CD4-positive, alpha-beta T cell treated with Interferon alpha-2 for 1 hour (primary cell): ENCODE measurements at regions not wholly inside any gene's neighbourhood (a gene's known extent, or its start where the extent isn't known, plus 50 kb on each side); places are given as distances from the start of the nearest gene placed in this dataset.

ENCODE experiments used
- DNase-seq, 2 donors: peaks; one replicate each; pipeline ENCODE4 v3.0.0-alpha.2; 2020 to 2022

DNA sequence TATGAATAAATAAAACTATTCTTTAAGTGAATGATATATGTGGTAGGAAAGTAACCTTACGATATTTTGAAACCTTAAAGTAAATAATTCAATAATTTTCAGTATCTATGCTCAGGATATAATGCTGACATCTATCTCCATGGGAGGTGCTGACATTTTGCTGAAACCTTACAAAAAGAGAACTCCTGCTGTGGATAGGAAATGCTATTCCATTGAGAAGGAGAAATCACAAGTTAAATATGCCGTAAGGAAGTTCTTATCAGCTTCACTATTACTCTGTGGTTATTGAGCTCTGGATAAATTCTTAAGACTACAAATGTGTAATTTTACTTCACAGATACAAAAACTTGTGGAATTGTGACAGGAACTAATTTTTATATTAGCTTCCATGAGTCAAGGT, 722.1 kb downstream of the TMTC2 start:
- no peak for DNase-seq

DNA sequence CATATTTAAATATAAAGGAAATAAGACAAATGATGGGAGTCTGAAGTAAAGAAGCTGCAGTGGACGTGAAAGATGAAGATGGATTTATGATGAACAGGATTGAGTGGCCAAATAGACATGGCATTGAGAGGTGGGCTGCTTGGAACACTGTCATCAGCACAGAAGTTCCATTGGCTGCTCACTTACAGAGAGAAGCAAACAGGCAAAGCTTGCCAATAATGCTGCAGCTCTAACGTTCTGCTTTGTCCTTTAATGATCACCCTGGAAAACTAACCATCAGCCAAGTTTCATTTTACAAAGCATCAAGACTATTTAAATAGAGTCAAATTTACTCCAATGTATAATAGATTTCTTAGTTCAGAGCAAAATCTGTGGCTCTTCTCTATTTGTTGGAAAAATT, 721.4 kb downstream of the TMTC2 start:
- no peak for DNase-seq

DNA sequence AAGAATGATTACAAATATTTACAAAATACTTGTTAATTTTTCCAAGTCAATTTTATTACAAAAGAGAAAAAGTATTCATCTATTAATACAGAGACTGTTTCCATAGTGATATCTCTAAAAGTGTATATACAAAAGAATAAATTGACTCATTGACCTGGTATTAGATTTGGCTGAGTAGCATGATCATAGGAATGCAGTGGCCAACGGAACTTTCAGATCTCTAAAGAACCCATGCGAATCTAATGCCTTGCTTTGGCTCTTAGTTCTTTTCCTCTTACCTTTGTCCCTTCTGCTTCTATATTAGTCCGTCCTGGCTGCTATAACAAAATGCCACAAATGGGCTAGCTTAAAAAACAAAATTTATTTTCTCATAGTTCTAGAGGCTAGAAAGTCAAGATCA, 717.8 kb downstream of the TMTC2 start:
- no peak for DNase-seq

- no peak for DNase-seq
Observed at GRCh38 chr12:83390186-83390585, 703.5 kb downstream of the TMTC2 start.

DNA sequence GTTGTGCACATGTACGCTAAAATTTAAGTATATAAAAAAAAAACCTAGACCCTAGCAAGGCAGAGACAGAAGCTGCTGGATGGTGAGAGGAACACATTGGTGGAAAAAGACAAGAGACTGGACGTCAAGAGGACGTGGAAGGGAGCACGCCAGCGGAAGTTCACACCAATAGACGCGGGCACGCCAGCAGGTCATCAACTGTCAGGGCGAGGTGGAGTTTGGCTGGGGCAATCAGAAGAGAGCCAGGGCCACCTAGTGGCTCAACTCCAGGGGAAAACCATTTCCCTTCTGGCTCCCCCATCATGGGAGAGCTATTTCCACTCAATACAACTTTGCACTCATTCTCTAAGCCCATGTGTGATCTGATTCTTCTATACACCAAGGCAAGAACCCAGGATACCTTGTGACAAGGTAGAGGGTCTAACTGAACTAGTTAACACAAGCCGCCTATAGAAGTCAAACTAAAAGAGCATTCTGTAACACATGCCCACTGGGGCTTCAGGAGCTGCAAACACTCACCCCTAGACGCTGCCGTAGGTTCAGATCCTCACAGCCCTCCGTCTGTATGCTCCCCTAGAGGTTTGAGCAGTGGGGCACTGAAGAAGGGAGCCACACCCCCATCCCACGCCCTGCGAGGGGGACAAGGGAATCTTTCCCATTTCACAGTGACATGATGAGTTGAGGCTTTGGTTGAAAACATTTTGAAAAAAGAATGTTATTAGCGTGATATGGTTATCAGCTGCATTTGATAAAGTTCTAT, 702.7 kb downstream of the TMTC2 start:
- DNase-seq = no peak

- DNase-seq = no peak
Observed at GRCh38 chr12:83388551-83388950, 701.8 kb downstream of the TMTC2 start.

DNA sequence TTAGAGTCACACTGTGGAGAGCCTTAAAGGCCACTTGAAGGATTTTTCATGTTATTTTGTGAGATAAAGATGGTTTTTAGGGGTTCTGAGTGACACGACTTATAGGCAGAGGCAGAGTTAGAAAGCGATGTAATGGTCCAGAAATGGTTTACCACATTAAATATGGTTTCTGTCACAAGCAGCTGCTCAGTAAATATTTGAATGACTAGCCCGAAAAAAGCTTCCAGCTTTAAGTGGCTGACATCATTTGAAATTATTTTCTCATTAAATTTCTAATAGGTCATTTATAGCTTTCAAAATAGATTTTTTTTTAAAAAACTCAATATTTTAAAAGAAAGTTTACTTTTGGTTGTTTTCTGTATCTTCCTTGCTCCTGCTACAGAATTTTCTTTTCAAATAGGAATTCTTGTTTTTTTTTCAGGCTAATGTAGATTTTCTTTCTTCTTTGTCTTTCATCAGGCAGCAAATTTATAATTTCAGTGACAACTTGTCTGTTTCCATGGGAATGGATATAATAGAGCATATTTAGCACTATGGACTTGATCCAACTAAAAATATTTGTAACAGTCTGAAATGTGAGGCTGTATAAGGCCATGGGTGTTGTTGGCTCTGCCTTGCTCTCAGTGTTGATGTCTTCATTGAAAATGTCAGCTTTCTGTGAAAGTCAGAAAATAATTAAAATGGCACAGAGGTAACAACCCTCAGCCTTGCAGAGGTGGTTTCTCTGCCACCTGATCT, 700.0 kb downstream of the TMTC2 start:
- no peak for DNase-seq

DNA sequence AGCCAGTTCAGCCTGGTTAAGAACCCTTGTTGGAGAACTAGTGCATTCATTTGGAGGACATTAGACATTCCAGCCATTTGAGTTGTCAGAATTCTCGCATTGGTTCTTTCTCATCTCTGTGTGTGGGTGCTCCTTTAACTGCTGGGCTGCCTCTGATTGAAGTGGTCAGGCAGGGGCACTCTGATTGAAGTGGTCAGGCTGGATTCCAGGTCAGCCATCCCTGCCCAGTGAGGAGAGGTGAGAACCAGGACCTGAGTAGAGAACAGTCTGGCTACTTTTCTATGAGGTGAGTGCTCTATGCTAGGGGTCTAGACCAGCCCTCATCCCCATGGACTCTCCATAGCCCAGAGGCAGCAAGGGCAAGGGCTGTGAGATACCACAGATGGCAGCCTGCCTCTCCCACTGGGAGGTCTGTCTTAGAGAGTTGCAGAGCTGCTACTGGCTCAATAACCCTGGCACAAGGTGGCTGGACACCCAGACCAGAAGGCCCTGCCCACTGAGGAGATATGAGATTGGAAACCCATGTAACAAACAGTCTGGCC, 691.6 kb downstream of the TMTC2 start:
- DNase-seq = no peak

DNA sequence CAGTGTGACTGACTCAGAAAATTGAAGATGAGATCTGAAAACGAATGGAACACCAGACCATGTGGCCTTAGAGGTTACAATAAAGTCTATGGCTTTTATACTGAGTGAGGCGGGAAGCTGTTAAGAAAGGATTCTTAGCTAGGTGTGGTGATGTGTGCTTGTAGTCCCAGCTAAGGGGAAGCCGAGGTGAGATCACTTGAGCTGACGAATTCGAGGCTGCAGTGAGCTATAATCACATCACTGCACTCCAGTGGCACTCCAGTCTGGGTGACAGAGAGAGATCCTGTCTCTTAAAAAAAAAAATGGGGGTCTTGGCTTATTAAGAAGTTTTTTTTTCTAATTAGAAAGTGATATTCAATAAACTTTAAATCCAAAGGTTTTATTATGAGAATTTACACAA, 678.6 kb downstream of the TMTC2 start:
- no peak for DNase-seq

- no peak for DNase-seq
Observed at GRCh38 chr12:83361475-83361874, 674.8 kb downstream of the TMTC2 start.

DNA sequence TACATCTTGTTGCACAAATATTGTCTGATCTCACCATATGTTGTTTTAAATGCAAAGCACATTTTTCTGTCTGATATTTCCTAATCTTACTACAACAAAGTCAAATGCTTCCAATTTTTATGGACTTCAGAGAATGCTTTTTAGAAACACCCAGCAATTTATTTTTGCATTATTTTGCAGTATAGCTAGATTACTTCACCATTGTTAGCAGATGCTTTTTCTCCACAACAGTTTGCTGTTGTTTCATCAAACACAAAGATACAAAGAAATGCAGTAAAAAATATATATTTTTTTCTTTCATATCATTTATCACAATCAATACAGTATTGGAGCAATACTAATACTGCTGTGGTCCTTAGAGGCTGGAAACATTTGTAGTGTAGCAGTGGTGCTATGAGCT, 674.4 kb downstream of the TMTC2 start:
- DNase-seq = no peak

DNA sequence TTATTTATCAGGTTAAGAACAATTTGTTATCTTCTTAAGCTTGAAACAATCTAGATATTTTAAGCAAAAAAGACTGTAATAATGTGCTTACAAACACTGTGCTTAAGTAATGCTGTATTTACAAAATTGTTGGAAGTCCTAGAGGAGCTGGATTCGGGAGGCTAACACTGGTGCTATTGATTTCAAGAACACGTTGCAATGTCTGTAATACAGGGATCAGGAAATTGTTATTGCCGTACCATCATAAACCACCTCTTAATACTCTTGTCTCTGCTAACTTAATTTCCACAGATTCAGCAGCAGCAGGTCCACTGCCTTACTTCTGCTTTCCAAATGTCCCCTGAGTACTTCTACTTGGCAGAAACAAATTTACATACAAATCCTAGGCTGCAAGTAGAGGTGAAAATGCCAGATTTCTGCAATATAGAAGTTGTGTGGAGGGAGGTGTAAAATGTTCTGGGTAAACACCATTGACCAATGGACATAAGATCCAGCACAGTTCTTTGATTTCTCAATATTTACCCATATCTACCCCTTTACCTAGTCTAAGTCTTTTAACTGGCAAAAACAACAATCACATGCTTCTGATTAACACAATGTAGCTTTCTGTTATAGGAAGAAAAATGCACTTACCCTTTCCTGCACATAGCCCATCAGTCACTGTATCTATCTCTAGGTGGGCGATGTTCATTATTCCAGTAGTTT, 663.4 kb downstream of the TMTC2 start:
- no peak for DNase-seq

GRCh38 chr12:83346333-83346732, 659.6 kb downstream of the TMTC2 start:
- no peak for DNase-seq

GRCh38 chr12:83343767-83344166, 657.1 kb downstream of the TMTC2 start:
- no peak for DNase-seq

DNA sequence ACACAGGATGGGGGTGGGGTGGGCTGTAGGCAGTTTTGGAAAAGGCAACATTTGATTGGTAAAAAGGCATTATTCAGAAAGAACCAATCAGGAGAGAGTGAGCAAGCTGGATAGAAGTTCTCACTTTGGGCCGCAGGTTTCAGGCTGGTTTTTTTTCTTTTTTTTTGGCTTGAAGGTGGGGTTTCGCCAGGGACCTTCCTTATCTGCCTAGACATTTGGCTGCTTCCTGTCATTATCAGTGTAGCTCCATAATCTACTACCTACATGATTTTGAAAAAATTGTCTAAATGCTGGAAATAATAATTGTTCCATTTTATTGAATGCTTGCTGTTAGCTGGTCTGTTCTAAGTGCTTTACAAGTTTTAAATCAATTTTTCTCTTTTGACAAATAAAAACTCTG, 649.0 kb downstream of the TMTC2 start:
- no peak for DNase-seq

- DNase-seq = no peak
Observed at GRCh38 chr12:83326666-83327065, 640.0 kb downstream of the TMTC2 start.

- DNase-seq = no peak
Observed at GRCh38 chr12:83323866-83324265, 637.2 kb downstream of the TMTC2 start.

- DNase-seq = no peak
Observed at GRCh38 chr12:83322809-83323208, 636.1 kb downstream of the TMTC2 start.

DNA sequence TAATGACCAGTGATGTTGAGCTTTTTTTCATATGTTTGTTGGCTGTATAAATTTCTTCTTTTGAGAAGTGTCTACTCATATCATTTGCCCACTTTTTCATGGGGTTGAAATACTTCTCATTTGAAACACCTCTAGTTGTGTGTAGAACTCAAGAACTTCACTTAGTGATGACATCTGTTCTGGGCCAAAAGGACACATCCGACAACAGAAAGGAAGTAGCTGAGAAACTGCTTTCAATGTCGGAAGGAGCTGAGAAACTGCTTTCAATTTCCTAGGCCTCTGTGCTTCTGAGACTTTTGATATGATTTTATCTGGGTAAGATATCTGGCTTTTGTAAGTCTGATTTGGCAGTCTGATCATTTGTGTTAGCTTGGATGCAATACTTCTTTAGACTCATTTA, 635.3 kb downstream of the TMTC2 start:
- no peak for DNase-seq

DNA sequence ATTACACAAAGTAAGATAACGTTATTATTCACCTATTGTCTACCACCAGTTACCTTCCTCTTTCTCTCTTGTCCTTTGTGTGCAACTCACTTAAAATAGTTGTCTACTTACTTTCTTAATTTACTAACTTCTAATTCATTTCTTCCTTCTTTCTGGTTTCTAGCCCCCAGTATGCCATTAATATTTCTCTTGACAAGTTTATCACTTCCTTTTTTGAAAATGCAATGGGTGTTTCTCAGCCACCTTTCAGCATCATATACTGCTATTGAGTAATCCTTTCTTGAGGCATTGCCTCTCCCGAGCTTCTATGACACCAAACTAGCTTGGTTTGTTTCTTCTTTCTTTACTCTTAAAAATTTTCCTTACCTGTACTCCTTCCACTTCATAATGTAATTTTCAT, 633.6 kb downstream of the TMTC2 start:
- DNase-seq = no peak

DNA sequence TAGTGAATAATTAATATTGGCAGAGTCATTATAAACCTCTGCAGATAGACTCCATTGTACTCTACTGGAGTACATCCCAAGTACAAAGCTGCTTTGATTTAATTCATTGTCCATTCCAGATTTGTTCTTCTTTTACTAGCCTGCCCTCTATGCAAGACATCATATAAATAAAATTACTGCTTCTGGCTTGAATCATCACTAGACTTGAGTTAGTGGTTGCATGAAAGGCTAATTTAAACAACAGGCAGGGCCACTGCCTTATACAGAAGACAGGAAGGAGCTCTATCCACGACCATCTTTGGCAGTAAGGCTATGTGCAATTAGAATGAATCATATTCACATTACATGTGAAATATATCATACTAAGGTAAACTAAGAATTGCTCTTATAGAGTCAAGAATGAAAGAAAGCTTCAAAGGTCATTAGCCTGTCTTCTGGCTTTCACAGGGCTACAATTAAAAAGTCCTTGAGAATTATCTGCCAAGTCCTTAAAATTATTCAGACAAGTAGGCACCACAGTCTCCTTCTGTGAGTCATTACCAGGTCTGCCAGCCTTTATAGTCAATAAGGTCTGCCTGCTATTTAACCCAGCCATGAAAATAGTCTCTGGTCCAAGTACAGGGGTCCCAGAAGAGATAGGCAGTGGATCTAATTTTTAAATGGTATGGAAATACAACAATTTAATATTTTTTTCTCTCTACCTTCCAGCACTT, 631.8 kb downstream of the TMTC2 start:
- DNase-seq = no peak

- DNase-seq = no peak
Observed at GRCh38 chr12:83317595-83317994, 630.9 kb downstream of the TMTC2 start.

GRCh38 chr12:83313827-83314226, 627.1 kb downstream of the TMTC2 start:
- DNase-seq = no peak
